Keratinocyte (primary cell): ENCODE measurements at regions not wholly inside any gene's neighbourhood (a gene's known extent, or its start where the extent isn't known, plus 50 kb on each side); places are given as distances from the start of the nearest gene placed in this dataset.

Experiments
- DNase-seq: peaks from one replicate; pipeline ENCODE4 v3.0.0-alpha.2; 2011; ENCODE audit warnings: low read depth, missing footprints, low spot score
- FAIRE-seq: peaks from 2 replicates; lab custom pipeline; 2011; peaks lifted over from hg19 to GRCh38; lab: Jason Lieb, UNC
- H2AFZ ChIP-seq: 2 replicates; pipeline ENCODE4 v1.6.0; 2012; ENCODE audit warnings: low read length, control low read depth, inconsistent platforms; ENCODE audit not compliant: control insufficient read depth
- H3K27ac ChIP-seq: 2 replicates; pipeline ENCODE4 v1.5.1; 2011; ENCODE audit warnings: low read length; ENCODE audit not compliant: control insufficient read depth, insufficient read depth
- H3K27me3 ChIP-seq: 3 replicates; pipeline ENCODE4 v1.6.0; 2011; ENCODE audit warnings: low read length; ENCODE audit not compliant: control insufficient read depth, insufficient read depth; ENCODE audit errors: extremely low read depth
- H3K36me3 ChIP-seq, 2 experiments: 2 replicates in 1 of 2; 3 replicates in 1 of 2; pipeline ENCODE4 v1.5.1; 2011; ENCODE audit warnings: low read length in 2 of 2, mild to moderate bottlenecking in 1 of 2; ENCODE audit not compliant: control insufficient read depth in 2 of 2, insufficient read depth in 2 of 2; ENCODE audit errors: extremely low read depth in 1 of 2
- H3K4me1 ChIP-seq: 3 replicates; pipeline ENCODE4 v1.5.1; 2011; ENCODE audit warnings: low read length; ENCODE audit not compliant: control insufficient read depth, insufficient read depth; ENCODE audit errors: extremely low read depth
- H3K4me2 ChIP-seq: 3 replicates; pipeline ENCODE4 v1.6.0; 2011; ENCODE audit warnings: low read depth, low read length; ENCODE audit not compliant: control insufficient read depth, insufficient read depth; ENCODE audit errors: extremely low read depth
- H3K4me3 ChIP-seq, 3 experiments: fragments of 200-600 bp in 1 of 3; sonication (generic) in 1 of 3; 2 replicates in 2 of 3; 3 replicates in 1 of 3; pipeline ENCODE4 v1.5.1; 2011 to 2016; ENCODE audit warnings: low read length in 3 of 3, mild to moderate bottlenecking in 3 of 3, control low read depth in 2 of 3, inconsistent platforms in 1 of 3, low read depth in 1 of 3, mixed read lengths in 1 of 3, mixed run types in 1 of 3, moderate library complexity in 1 of 3; ENCODE audit not compliant: control insufficient read depth in 2 of 3, insufficient read depth in 2 of 3; ENCODE audit errors: extremely low read depth in 1 of 3
- H3K79me2 ChIP-seq: 2 replicates; pipeline ENCODE4 v1.6.0; 2012; ENCODE audit warnings: low read length; ENCODE audit not compliant: control insufficient read depth, insufficient read depth
- H3K9ac ChIP-seq: 3 replicates; pipeline ENCODE4 v1.6.0; 2011; ENCODE audit warnings: low read length; ENCODE audit not compliant: control insufficient read depth, insufficient read depth; ENCODE audit errors: extremely low read depth
- H3K9me1 ChIP-seq: 3 replicates; pipeline ENCODE4 v1.6.0; 2011; ENCODE audit warnings: low read length; ENCODE audit not compliant: control insufficient read depth, insufficient read depth; ENCODE audit errors: extremely low read depth
- H3K9me3 ChIP-seq: 2 replicates; pipeline ENCODE4 v1.5.1; 2012; ENCODE audit warnings: low read depth, low read length; ENCODE audit not compliant: control insufficient read depth
- H4K20me1 ChIP-seq: 3 replicates; pipeline ENCODE4 v1.6.0; 2011; ENCODE audit warnings: low read length; ENCODE audit not compliant: control insufficient read depth, insufficient read depth; ENCODE audit errors: extremely low read depth
- CTCF ChIP-seq, 3 experiments: IDR thresholded peaks in 1 of 3; conservative IDR thresholded peaks in 1 of 3; optimal IDR thresholded peaks in 1 of 3; 2 replicates in 2 of 3; 3 replicates in 1 of 3; pipeline versions ENCODE3 to v1.5.1; 2011; ENCODE audit warnings: low read length in 3 of 3, mild to moderate bottlenecking in 3 of 3, moderate library complexity in 2 of 3, control low read depth in 1 of 3, inconsistent platforms in 1 of 3; ENCODE audit not compliant: insufficient read depth in 2 of 3; ENCODE audit errors: extremely low read depth in 1 of 3
- EZH2 ChIP-seq: IDR thresholded peaks from one replicate; pipeline ENCODE4 v1.6.1; 2012; ENCODE audit warnings: inconsistent platforms, mild to moderate bottlenecking, low read length, moderate library complexity
- dilution Hi-C: fragments of 300-500 bp; cut with MboI; formaldehyde crosslinking; loops from one replicate; pipeline ENCODE4 v1.7.0; 2020; ENCODE audit warnings: low sequenced_read_pairs; ENCODE audit not compliant: extremely low pct_ligation_motif_present

DNA sequence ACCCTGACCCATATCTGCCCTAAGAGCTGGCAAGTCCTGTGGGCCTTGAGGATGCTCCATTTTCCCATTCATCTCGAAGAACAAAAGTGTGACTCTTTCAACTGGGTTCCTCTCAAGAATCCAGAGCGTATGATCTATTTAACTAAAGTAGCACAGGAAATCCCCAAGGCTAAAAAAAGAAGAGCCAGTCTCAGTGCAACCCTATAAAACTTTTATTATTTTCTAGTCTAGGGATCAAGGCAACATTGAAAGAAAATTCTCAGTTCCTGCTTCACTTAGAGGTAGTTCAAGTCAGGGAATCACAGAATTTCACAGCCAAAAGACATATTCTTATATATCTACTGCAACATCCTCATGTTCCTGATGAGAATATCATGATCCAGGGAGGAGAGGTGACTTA lies 51.6 kb upstream of the GRM7 start:
- TF ChIP-seq CTCF (optimal IDR thresholded peaks at IDR 0.05 in 1 of 3, IDR thresholded peaks at IDR 0.05 in 1 of 3, conservative IDR thresholded peaks at IDR 0.05 in 1 of 3; ENCODE audit: extremely low read depth in 1 of 3, insufficient read depth in 2 of 3, low read length in 3 of 3): no peak
- TF ChIP-seq EZH2: no peak
- no peak for DNase-seq
- Histone ChIP-seq H3K79me2 (no peaks in the 10 kb centered on the region), H4K20me1 (no peaks in the 10 kb centered on the region), H3K27me3 (no peaks in the 10 kb centered on the region), H3K36me3 (no peaks in the 10 kb centered on the region), H2AFZ (no peak overlapping the region), H3K9me1 (no peaks in the 10 kb centered on the region), H3K27ac (no peak overlapping the region), H3K4me3 (no peak overlapping the region), H3K4me1 (peaks cover 3% of the 10 kb centered on the region), H3K9me3 (no peaks in the 10 kb centered on the region), H3K9ac (no peak overlapping the region), H3K4me2 (no peak overlapping the region)
- FAIRE-seq: no peak
- dilution Hi-C loops: no loop called here
